ENCODE measurements at regions not wholly inside any gene's neighbourhood (a gene's known extent, or its start where the extent isn't known, plus 50 kb on each side); places are given as distances from the start of the nearest gene placed in this dataset.

DNA sequence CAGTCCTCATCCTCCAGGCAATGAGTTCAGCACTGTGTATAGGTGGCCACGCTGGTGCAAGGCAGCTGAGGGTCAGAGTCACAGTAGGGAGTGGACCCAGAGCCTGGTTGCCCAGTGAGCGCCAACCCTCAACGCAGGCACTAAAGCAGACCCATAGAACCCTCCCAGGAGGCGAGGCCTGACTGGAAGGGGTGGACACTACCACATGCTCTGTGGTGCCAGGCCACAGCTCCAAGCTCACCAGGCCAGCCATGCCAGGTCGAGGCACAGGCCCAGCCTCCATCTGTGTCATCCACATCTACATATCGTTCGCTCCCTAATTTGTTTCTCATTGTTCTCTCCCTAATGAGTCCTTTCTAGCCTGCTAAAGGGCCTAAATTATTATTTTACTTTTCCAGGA is 165.8 kb upstream of the GPR12 start:
- Histone ChIP-seq H3K27ac (replicated peaks) (no peak overlapping the region), H3K27me3 (ENCODE audit: insufficient read depth, poor library complexity, severe bottlenecking) (peaks cover 9% of the 10 kb centered on the region), H3K4me3 (replicated peaks; ENCODE audit: insufficient read depth, low read length) (no peak overlapping the region)
- no peak for DNase-seq (ENCODE audit: low read depth in 1 of 2, low spot score in 1 of 2)
- TF ChIP-seq, protein P1, sequence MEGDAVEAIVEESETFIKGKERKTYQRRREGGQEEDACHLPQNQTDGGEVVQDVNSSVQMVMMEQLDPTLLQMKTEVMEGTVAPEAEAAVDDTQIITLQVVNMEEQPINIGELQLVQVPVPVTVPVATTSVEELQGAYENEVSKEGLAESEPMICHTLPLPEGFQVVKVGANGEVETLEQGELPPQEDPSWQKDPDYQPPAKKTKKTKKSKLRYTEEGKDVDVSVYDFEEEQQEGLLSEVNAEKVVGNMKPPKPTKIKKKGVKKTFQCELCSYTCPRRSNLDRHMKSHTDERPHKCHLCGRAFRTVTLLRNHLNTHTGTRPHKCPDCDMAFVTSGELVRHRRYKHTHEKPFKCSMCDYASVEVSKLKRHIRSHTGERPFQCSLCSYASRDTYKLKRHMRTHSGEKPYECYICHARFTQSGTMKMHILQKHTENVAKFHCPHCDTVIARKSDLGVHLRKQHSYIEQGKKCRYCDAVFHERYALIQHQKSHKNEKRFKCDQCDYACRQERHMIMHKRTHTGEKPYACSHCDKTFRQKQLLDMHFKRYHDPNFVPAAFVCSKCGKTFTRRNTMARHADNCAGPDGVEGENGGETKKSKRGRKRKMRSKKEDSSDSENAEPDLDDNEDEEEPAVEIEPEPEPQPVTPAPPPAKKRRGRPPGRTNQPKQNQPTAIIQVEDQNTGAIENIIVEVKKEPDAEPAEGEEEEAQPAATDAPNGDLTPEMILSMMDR (IDR thresholded peaks at IDR 0.05; ENCODE audit: insufficient read depth, low read length) = no peak
- TF ChIP-seq GABPA (IDR thresholded peaks at IDR 0.05; ENCODE audit: low read depth) = no peak
- TF ChIP-seq, protein P2, sequence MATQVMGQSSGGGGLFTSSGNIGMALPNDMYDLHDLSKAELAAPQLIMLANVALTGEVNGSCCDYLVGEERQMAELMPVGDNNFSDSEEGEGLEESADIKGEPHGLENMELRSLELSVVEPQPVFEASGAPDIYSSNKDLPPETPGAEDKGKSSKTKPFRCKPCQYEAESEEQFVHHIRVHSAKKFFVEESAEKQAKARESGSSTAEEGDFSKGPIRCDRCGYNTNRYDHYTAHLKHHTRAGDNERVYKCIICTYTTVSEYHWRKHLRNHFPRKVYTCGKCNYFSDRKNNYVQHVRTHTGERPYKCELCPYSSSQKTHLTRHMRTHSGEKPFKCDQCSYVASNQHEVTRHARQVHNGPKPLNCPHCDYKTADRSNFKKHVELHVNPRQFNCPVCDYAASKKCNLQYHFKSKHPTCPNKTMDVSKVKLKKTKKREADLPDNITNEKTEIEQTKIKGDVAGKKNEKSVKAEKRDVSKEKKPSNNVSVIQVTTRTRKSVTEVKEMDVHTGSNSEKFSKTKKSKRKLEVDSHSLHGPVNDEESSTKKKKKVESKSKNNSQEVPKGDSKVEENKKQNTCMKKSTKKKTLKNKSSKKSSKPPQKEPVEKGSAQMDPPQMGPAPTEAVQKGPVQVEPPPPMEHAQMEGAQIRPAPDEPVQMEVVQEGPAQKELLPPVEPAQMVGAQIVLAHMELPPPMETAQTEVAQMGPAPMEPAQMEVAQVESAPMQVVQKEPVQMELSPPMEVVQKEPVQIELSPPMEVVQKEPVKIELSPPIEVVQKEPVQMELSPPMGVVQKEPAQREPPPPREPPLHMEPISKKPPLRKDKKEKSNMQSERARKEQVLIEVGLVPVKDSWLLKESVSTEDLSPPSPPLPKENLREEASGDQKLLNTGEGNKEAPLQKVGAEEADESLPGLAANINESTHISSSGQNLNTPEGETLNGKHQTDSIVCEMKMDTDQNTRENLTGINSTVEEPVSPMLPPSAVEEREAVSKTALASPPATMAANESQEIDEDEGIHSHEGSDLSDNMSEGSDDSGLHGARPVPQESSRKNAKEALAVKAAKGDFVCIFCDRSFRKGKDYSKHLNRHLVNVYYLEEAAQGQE (IDR thresholded peaks at IDR 0.05; ENCODE audit: insufficient replicate concordance, low read depth) = no peak
- no peak for TF ChIP-seq POLR2AphosphoS5 (IDR thresholded peaks at IDR 0.05; ENCODE audit: low read depth)
- no peak for TF ChIP-seq SPI1 (IDR thresholded peaks at IDR 0.05; ENCODE audit: borderline replicate concordance, low read depth)

DNA sequence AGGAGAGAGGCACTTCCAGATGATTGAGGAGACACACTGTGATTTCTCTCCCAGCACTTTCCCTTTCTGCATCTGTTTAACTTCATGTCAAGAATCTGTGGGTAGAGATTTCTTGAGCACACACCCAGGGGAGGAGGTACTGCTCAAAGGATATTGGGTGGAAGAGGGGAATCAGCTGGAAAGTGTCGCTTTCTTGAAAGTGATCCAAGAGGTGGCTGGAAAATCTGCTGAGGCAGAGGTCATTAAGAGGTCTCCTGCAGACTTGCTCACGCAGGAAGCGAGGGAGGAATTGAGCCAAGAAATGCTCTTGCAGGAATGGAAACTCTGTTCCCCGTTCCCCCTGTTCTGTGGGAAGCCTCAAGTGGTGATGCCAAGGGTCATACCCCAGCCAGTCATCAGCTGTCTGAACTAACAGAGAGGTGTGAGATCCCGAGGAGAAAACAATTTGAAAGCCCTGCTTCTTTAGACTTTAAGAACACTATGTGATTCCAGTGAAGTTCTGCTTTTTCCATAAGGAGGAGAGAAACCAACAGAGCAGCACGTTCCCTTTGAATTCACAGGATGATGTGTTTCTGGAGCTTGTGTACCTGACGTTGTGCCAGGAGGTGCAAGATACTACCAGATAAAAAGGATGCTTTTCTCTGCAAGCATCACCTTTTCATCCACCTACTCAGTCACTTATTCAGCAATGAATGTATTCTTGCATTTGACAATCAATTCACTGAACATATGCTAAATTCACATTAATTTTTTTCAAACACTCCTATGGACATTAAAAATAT is 163.4 kb upstream of the GPR12 start:
- Histone ChIP-seq H3K4me3 (replicated peaks; ENCODE audit: insufficient read depth, low read length) (no peak overlapping the region), H3K27me3 (ENCODE audit: insufficient read depth, poor library complexity, severe bottlenecking) (peaks cover 9% of the 10 kb centered on the region), H3K27ac (replicated peaks) (no peak overlapping the region)
- peak in 1 of 2 experiments; percentile 3 for DNase-seq (ENCODE audit: low read depth in 1 of 2, low spot score in 1 of 2)
- TF ChIP-seq, protein P1 (IDR thresholded peaks at IDR 0.05; ENCODE audit: insufficient read depth, low read length) = no peak
- TF ChIP-seq, protein P2 (IDR thresholded peaks at IDR 0.05; ENCODE audit: insufficient replicate concordance, low read depth) = no peak
- TF ChIP-seq POLR2AphosphoS5 (IDR thresholded peaks at IDR 0.05; ENCODE audit: low read depth) (no peak), GABPA (IDR thresholded peaks at IDR 0.05; ENCODE audit: low read depth) (no peak), SPI1 (IDR thresholded peaks at IDR 0.05; ENCODE audit: borderline replicate concordance, low read depth) (no peak)

DNA sequence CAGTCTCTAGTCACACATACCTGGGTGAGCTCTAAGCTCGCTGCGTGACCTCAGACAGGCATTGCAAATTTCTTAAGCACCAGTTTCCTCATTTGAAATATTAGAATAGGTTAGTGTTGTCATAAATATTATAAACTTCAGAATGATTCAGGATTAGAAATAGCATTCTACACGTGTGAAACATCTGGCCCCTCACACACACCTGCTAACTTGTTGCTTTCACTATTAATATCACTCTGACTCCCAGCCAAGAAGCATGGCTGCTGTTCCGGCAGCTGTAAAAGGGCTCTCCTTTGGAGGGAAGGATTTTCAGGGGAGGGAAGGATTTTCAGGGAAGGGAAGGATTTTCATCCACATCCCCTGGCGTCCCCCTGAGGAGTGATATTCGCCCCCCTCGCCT is 161.3 kb upstream of the GPR12 start:
- no peak overlapping the region for H3K4me3 ChIP-seq (replicated peaks; ENCODE audit: insufficient read depth, low read length)
- no peak overlapping the region for H3K27ac ChIP-seq (replicated peaks)
- DNase-seq (ENCODE audit: low read depth in 1 of 2, low spot score in 1 of 2) = no peak
- TF ChIP-seq, protein P2 (IDR thresholded peaks at IDR 0.05; ENCODE audit: insufficient replicate concordance, low read depth) = no peak
- TF ChIP-seq, protein P1 (IDR thresholded peaks at IDR 0.05; ENCODE audit: insufficient read depth, low read length) = no peak
- TF ChIP-seq POLR2AphosphoS5 (IDR thresholded peaks at IDR 0.05; ENCODE audit: low read depth) = no peak
- no peak for TF ChIP-seq GABPA (IDR thresholded peaks at IDR 0.05; ENCODE audit: low read depth)
- no peak for TF ChIP-seq SPI1 (IDR thresholded peaks at IDR 0.05; ENCODE audit: borderline replicate concordance, low read depth)
- H3K27me3 ChIP-seq (ENCODE audit: insufficient read depth, poor library complexity, severe bottlenecking) = peaks cover 6% of the 10 kb centered on the region
